Umbilical cord (tissue), 1 donor: ENCODE measurements at regions not wholly inside any gene's neighbourhood (a gene's known extent, or its start where the extent isn't known, plus 50 kb on each side); places are given as distances from the start of the nearest gene placed in this dataset.
A peak's percentile ranks its signal among the peaks of the same experiment; 100 is the strongest.

Experiments used
- DNase-seq: peaks from one replicate; pipeline ENCODE4 v3.0.0-alpha.2; 2015; ENCODE audit warnings: low spot score

DNA sequence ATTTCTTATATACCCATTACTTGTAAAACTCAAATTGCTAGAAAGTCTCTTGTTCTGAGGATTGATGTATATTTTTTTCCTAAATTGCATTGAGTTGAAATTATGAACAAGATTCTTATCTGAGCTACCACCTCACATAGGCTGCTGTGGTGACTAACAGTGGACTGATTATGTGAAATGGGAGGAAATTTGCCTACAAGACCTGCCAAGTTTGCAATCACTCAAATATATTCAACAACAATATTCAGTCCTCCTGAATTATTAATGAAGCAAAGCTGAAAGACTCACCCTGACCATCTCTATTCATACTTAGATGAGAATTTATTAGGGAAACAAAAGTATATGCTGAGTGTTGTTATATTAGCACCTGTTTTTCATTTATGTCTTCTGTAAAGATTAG lies 412.6 kb upstream of the SEMA6D start:
- no peak for DNase-seq

DNA sequence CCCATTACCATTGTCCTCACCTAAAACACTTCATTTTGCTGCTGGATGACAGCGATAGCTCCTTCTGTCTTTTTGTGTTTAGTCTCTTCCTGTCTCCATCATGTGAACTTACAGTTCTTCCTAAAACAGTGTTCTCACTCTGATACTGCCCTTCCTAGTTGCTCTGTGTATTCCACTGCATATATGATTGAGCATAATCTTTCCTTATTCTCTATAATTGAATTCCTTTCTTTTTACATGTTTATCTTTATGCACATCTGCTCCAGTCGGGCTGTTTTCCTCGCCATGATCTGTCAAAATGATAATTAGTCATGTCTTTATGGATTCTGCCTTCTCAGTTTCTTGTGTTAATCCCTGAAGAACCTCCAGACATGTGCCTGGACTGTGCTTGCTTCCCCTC lies 405.1 kb upstream of the SEMA6D start:
- no peak for DNase-seq

DNA sequence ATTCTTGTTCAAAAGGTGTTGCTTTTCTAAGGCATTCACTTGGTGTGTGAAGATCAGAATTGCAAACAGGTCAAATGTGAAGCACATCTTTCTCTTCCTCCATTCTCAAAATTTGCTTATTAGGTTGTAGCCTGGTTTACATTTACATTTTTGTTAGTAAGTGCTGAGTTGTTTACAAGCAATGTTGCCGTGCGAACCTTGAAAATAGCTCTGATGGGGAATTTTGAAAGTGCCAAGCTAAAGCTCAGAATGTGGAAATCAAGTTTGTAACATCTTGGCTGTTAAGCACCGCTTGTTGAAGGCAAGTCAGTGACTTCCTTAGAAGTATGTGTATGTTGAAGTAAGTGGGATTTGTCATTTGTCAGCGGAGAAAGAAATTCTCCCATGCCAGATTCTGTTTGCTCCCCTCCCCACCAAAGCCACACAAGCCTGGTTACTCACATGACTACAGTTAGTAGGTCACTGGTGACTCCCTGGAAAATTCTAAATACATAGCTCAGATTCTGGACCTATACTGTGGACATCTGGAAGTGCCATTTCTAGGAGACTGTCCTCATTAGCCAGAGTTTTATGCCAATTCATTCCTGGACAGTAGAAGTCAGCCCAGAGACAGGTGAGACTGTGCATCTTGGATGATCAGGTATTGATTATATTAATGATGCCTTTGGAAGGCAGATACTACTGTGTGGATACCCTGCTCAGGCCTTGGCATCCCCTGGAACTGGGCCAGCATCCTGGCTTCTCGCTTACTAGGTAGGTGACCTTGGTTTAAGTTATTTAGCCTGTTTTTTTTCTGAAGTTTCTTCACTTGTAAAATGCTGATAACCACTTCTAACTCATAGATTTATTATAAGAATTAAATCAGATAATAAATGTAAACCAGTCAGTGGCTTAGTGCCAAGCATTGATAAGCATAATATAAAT lies 390.6 kb upstream of the SEMA6D start:
- DNase-seq, result no peak

GRCh38 chr15:47331829-47332393 lies 385.4 kb upstream of the SEMA6D start:
- DNase-seq, result peak; percentile 58

DNA sequence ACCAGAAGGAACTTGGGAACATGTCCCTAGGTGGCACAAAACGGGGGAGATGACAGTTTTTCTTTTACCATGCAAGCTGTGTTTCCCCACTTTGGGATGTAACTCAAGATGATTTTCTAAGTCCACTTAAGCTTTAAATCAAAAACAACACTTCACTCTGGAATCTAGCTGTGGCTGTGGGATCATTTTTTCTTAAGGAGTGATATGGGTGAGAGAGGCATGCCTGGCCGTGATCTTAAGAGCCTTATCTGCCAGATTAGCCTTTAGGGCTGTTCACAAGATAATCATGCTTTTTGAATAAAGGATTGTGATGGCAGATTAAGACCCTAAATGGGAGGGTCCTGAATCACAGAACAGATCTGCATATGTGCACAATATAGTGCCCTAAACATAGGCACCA lies 384.8 kb upstream of the SEMA6D start:
- peak; percentile 91 for DNase-seq

DNA sequence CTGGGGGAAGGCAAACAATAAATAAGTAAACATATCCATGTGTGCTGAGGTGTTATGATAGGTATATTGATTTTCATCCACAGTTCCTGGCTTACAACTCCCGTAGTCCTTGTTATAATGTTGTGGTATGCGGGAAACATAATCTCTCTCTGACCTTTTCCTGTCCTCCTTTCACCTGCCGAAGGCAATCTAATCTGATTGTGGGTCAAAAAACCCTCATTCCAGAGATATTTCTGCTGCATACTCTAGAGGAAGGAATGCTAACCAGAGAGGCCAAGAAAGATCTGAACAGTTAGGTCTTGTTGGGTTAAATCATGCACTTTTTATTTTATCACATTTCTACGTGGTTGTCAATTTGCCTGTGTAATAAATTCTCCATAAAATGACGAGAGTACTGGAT lies 383.6 kb upstream of the SEMA6D start:
- DNase-seq, result no peak

- no peak for DNase-seq
These were observed 382.3 kb upstream of the SEMA6D start for GRCh38 chr15:47334805-47335535.

GRCh38 chr15:47337106-47337505 lies 380.2 kb upstream of the SEMA6D start:
- no peak for DNase-seq

DNA sequence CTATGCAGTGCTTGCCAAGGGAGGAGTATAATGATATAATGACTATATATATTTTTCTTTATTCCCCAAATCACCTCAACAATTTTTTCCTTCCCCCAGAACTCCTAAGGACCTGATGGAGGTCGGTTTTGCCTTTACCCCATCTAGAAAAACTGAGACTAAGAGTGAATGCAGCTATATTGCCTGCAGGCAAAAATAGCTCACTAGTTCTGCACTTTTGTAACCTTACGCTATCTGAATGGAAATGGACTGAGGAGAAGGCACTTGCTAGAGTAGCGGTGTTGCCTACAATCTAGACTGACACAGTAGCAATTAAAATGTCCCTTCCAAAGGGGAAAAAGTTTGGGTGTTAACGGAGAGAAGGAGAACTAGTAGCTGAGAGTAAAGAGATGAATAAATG lies 379.5 kb upstream of the SEMA6D start:
- DNase-seq, result no peak

GRCh38 chr15:47338771-47339170 lies 378.5 kb upstream of the SEMA6D start:
- no peak for DNase-seq

- peak; percentile 55 for DNase-seq
These were observed 377.3 kb upstream of the SEMA6D start for GRCh38 chr15:47339800-47340570.

DNA sequence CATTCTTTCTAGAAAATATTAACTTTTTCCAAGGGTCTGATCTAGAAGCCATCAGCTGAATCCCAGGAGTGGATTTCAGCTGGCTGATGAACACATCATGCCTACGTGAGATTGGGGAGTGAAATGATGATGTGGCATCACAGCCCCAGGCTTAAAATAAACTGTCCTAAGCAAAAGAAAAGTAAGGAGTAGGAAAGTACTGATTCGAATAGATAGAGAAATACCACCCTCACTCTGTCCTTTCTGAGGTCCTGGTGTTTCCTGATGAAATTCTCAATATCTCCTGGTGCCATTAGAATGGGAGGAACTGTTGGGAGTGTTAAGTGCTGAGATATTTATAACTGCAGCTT lies 376.8 kb upstream of the SEMA6D start:
- DNase-seq, result peak; percentile 30

DNA sequence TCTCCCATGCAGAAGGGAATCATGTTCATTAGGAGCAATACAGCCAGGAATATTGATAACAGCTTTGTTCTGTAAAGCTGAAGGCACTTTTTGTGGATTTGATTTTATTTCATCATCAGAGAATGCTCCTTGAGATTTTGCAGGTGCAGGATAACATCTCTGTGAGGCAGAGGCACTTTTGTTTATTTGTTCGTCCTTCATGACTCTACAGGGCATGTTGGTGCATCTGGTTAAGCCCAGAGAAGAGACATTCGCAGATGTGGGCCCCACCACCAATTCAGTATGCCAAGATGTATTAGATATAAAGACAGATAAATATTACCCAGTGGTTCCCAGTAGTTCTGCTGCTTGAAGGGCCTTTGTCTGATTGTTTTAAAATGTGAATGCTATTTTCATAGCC lies 368.1 kb upstream of the SEMA6D start:
- no peak for DNase-seq

- no peak for DNase-seq
These were observed 365.8 kb upstream of the SEMA6D start for GRCh38 chr15:47351501-47351900.

GRCh38 chr15:47352217-47352616 lies 365.1 kb upstream of the SEMA6D start:
- DNase-seq, result no peak

- DNase-seq, result no peak
These were observed 361.5 kb upstream of the SEMA6D start for GRCh38 chr15:47355759-47356158.

- DNase-seq, result no peak
These were observed 361.0 kb upstream of the SEMA6D start for GRCh38 chr15:47356297-47356696.

DNA sequence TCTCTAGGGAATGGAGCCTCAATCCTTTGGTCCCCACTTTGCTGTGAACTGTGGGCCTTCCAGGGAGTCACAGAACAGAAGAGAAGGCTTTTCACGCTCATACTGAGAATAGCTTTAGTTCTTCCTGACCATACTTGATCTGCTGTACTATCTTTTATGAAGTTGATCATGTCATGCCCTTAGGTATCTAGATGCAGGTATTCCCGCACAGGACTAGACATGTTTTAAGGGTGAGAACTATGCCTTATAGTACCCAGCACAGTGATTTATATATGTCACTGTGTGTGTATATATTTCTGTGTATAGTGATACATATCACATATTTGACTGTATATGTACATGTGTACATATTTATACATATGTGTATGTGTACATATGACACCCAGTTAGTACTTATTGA lies 358.4 kb upstream of the SEMA6D start:
- DNase-seq, result peak; percentile 38

DNA sequence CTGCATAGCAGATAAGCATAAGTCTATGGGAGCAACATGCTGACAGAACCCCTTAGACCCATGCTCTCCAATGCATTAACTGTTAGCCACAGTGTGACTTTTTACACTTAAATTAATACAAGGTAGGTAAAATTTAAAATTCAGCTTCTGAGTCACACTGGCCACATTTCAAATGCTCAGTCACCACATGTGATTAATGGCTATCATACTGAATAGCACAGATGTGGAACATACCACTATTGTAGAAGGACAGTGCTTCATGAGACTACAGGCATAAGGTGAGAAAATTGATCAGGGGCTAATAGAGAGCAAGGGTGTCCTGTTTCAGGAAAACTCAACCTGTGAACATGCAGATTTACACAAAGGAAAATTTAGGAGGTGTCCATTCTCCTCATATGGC lies 357.0 kb upstream of the SEMA6D start:
- DNase-seq, result no peak

DNA sequence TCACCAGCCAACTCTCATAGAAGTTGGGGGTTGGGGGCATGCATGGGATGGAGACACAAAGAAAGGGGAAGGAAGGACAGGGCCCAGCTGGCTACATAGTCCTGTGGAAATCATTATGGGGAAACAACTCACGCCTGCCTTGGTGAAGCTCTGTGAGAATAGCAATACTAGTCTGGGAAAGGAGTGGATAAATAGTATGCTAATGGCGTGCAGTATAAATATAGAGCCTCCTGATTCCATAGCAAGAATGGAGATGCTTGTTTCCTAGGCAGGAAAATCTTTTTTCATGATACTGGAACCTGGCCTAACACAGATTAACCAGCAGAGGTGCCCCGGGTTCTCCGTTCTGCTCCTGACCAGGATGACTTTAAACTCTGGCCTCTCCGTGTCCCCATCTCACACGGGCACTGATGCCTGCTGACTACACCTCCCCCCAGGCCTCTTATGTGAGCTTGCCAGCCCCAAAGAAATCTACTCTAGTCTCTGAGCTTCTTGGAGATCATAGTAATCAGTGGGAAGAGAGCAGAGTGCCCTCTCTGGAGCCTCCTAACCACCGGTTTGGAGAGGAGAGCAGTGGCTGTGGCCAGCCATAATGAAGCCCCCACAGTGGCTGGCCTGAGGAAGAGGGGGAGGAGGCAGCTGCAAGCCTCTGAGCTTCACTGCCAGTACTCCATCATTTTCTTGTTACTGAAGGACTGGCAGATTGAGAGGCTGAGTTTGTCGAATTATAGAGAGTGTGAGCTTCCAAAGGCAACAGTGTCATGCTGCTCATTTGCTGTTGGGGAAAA lies 355.0 kb upstream of the SEMA6D start:
- DNase-seq, result no peak

GRCh38 chr15:47363653-47364052 lies 353.7 kb upstream of the SEMA6D start:
- DNase-seq, result no peak
